ENCODE measurements at regions not wholly inside any gene's neighbourhood (a gene's known extent, or its start where the extent isn't known, plus 50 kb on each side); places are given as distances from the start of the nearest gene placed in this dataset.

DNA sequence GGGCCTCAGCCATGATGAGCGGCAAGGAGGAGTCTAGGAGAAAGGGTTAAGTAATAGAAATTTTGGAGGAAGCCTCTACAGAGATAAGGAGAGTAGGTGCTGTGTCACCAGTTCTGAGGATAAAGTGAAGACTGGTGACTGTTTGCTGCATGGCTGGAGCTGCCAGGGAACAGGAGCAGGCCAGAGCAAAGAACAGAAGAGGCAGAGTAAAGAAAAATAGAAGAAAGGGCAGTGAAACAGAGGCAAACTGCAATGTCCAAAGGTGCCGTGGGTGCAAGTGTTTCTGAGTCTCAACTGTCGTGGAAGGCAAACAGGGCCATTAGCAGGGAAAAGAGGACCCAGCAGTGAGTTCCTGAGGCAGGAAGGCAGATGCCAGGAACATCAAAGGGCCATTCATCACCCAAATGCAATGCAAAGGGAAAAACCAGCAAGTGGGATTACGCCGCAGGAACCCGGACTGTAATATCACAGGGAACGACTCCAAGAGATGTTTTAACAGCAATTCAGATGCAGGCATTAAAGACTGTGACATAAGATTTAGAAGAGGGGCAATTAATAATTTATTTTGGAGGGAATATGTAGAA, 318.3 kb downstream of the FOXO1 start:
- no peaks in the 10 kb centered on the region for H3K27me3 ChIP-seq (ENCODE audit: control insufficient read depth in 1 of 2, insufficient read depth in 2 of 2, low read length in 2 of 2)
- Mint-ChIP-seq H3K36me3 (ENCODE audit: low read depth) (no peaks in the 10 kb centered on the region), H3K4me3 (no peak overlapping the region), H3K4me1 (ENCODE audit: low read depth) (peaks cover 20% of the 10 kb centered on the region), H3K27me3 (no peaks in the 10 kb centered on the region), H3K9me3 (no peaks in the 10 kb centered on the region), H3K27ac (no peak overlapping the region)
- TF ChIP-seq, protein P1, sequence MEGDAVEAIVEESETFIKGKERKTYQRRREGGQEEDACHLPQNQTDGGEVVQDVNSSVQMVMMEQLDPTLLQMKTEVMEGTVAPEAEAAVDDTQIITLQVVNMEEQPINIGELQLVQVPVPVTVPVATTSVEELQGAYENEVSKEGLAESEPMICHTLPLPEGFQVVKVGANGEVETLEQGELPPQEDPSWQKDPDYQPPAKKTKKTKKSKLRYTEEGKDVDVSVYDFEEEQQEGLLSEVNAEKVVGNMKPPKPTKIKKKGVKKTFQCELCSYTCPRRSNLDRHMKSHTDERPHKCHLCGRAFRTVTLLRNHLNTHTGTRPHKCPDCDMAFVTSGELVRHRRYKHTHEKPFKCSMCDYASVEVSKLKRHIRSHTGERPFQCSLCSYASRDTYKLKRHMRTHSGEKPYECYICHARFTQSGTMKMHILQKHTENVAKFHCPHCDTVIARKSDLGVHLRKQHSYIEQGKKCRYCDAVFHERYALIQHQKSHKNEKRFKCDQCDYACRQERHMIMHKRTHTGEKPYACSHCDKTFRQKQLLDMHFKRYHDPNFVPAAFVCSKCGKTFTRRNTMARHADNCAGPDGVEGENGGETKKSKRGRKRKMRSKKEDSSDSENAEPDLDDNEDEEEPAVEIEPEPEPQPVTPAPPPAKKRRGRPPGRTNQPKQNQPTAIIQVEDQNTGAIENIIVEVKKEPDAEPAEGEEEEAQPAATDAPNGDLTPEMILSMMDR (IDR thresholded peaks at IDR 0.05), result no peak
- no peaks in the 10 kb centered on the region for H3K4me1 ChIP-seq (ENCODE audit: insufficient read depth, low read length)
- no peaks in the 10 kb centered on the region for H3K9me3 ChIP-seq (ENCODE audit: control insufficient read depth in 1 of 2, insufficient read depth in 1 of 2, low read length in 2 of 2)
- no peak overlapping the region for H3K27ac ChIP-seq (ENCODE audit: low read depth in 1 of 2, low read length in 2 of 2)
- intact Hi-C loops (cut with DNase I, micrococcal nuclease), result no loop called here
- ATAC-seq (ENCODE audit: poor library complexity), result no peak
- POLR2A ChIA-PET, result no interaction called here
- no peak for DNase-seq
- no peaks in the 10 kb centered on the region for H3K36me3 ChIP-seq (ENCODE audit: insufficient read depth, low read length)
- CTCF ChIA-PET, result no interaction called here
- no peak overlapping the region for H3K4me3 ChIP-seq (ENCODE audit: low read length)

DNA sequence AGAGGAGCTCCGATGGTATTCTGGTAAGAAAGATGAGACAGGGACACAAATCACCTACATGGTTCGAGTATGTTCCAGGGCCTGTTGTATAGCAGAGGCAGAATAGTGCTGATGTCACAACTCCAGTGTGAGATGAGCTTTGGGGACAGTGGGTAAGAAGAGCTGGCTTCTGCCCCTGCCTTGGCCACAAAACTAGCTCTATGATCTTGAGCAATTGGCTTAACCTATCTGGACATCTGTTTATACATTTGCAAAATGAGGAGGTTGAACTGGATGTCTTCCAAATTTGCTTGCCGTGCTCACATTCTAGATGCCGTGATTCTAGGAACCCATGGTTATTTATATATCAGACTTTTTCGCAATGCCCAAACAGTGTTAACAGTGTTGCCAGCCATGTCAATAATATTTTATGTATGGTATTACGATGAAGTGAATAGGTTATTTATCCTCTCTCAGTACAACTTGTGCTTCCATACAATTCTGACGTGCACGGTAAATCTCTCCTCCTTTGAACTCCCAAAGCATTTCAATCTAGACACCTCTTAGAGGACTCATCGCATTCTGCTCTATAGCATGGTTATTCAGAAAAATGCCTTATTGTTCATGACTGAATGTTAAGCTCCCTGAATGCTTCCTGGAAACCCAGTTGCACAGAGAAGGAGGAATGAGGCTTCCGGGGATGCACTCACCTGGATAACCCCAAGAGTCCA, 316.0 kb downstream of the FOXO1 start:
- TF ChIP-seq, protein P1 (IDR thresholded peaks at IDR 0.05), result no peak
- DNase-seq, result no peak
- intact Hi-C loops (cut with DNase I, micrococcal nuclease), result no loop called here
- Mint-ChIP-seq H3K27ac (no peak overlapping the region), H3K4me3 (no peak overlapping the region), H3K27me3 (no peaks in the 10 kb centered on the region), H3K9me3 (no peaks in the 10 kb centered on the region), H3K4me1 (ENCODE audit: low read depth) (peaks cover 32% of the 10 kb centered on the region), H3K36me3 (ENCODE audit: low read depth) (no peaks in the 10 kb centered on the region)
- CTCF ChIA-PET, result no interaction called here
- Histone ChIP-seq H3K27me3 (ENCODE audit: control insufficient read depth in 1 of 2, insufficient read depth in 2 of 2, low read length in 2 of 2) (no peaks in the 10 kb centered on the region), H3K4me3 (ENCODE audit: low read length) (no peak overlapping the region), H3K36me3 (ENCODE audit: insufficient read depth, low read length) (no peaks in the 10 kb centered on the region), H3K4me1 (ENCODE audit: insufficient read depth, low read length) (peaks cover 10% of the 10 kb centered on the region), H3K9me3 (ENCODE audit: control insufficient read depth in 1 of 2, insufficient read depth in 1 of 2, low read length in 2 of 2) (no peaks in the 10 kb centered on the region), H3K27ac (ENCODE audit: low read depth in 1 of 2, low read length in 2 of 2) (no peak overlapping the region)
- POLR2A ChIA-PET, result no interaction called here
- ATAC-seq (ENCODE audit: poor library complexity), result no peak

DNA sequence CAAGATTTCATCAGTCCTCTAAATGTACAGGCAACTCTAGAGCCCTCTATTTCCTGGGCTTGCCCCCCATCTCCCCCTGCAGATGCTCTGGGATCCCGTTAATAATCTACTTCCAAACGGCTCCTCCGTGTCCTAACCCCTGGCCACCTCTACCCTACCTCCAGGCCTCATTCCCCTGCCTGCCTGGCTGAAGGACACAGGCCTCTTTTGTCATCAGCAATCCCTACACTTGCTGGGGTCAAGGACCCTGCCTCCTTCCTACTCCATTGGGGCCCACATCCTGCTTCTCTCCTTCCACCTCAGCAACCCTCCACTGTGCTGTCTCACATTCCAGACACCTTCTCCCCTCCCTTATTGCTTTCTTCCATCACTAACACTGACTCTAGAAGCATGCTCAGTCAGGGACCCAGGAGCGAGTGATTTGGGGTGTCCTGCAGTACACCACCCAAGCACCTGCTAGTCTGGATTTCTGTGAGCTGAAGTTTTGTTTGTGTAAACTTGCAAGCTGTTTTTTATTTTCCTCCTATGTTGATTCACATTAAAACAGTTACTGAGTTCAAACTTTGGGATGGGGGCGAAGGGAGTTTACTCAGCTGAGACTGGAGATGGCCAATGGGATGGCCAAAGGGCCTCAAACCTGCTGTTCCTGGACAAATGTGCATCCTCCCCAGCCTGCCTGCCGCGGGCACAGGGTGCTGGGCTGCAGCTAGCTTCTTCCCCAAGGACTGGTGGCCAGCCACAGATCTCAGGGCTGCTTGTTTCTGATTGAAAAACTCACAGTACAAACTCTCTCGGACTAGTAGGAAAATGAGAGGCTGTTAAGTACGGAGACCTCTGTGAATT, 314.7 kb downstream of the FOXO1 start:
- Histone ChIP-seq H3K4me1 (ENCODE audit: insufficient read depth, low read length) (peaks cover 23% of the 10 kb centered on the region), H3K9me3 (ENCODE audit: control insufficient read depth in 1 of 2, insufficient read depth in 1 of 2, low read length in 2 of 2) (no peaks in the 10 kb centered on the region), H3K27me3 (ENCODE audit: control insufficient read depth in 1 of 2, insufficient read depth in 2 of 2, low read length in 2 of 2) (no peaks in the 10 kb centered on the region), H3K36me3 (ENCODE audit: insufficient read depth, low read length) (no peaks in the 10 kb centered on the region), H3K27ac (ENCODE audit: low read depth in 1 of 2, low read length in 2 of 2) (no peak overlapping the region), H3K4me3 (ENCODE audit: low read length) (no peak overlapping the region)
- Mint-ChIP-seq H3K27me3 (no peaks in the 10 kb centered on the region), H3K4me3 (no peak overlapping the region), H3K9me3 (no peaks in the 10 kb centered on the region), H3K36me3 (ENCODE audit: low read depth) (no peaks in the 10 kb centered on the region), H3K4me1 (ENCODE audit: low read depth) (peaks cover 41% of the 10 kb centered on the region), H3K27ac (no peak overlapping the region)
- ATAC-seq (ENCODE audit: poor library complexity) (no peak), DNase-seq (no peak)
- intact Hi-C loops (cut with DNase I, micrococcal nuclease), result no loop called here
- CTCF ChIA-PET, result no interaction called here
- POLR2A ChIA-PET, result no interaction called here
- TF ChIP-seq, protein P1 (IDR thresholded peaks at IDR 0.05), result no peak
